WTC11 (cell line): ENCODE measurements at regions not wholly inside any gene's neighbourhood (a gene's known extent, or its start where the extent isn't known, plus 50 kb on each side); places are given as distances from the start of the nearest gene placed in this dataset.

Source experiments
- ATAC-seq: fragments of 200-7000 bp; cut with Tn5 transposase; 2 replicates; pipeline ENCODE4 v1.10.0; 2021; ENCODE audit warnings: mild to moderate bottlenecking, moderate library complexity
- CTCF ChIA-PET: fragments of 300-600 bp; sonication (Branson Sonifier 250); formaldehyde crosslinking; loops from one replicate; lab custom pipeline; 2021; ENCODE audit warnings: antibody characterized with exemption; lab: Charles Lee
- POLR2A ChIA-PET: fragments of 350-600 bp; sonication (Branson Sonifier 250); formaldehyde crosslinking; loops from one replicate; lab custom pipeline; 2021; ENCODE audit warnings: antibody characterized with exemption; lab: Charles Lee
- DNase-seq: peaks from one replicate; pipeline ENCODE4 v3.0.0; 2021; ENCODE audit warnings: low spot score
- H3K27ac Mint-ChIP-seq: 2 replicates; pipeline ENCODE4 v1.8.0; 2021; ENCODE audit warnings: mixed read lengths
- H3K27me3 Mint-ChIP-seq: 2 replicates; pipeline ENCODE4 v1.8.0; 2021; ENCODE audit warnings: low read depth, mild to moderate bottlenecking, moderate library complexity, mixed read lengths
- H3K36me3 Mint-ChIP-seq: 2 replicates; pipeline ENCODE4 v1.8.0; 2021; ENCODE audit warnings: mixed read lengths
- H3K4me1 Mint-ChIP-seq: 2 replicates; pipeline ENCODE4 v1.8.0; 2022; ENCODE audit warnings: mixed read lengths
- H3K4me3 Mint-ChIP-seq: 2 replicates; pipeline ENCODE4 v1.8.0; 2021; ENCODE audit warnings: mild to moderate bottlenecking, moderate library complexity, mixed read lengths
- H3K9me3 Mint-ChIP-seq: 2 replicates; pipeline ENCODE4 v1.8.0; 2021; ENCODE audit warnings: mixed read lengths
- ARID4B ChIP-seq: sonication (generic); formaldehyde crosslinking; IDR thresholded peaks from 2 replicates; pipeline ENCODE4 v1.8.0; 2023; ENCODE audit warnings: missing genetic modification reagents, mild to moderate bottlenecking, borderline replicate concordance
- ATF1 ChIP-seq: sonication (generic); formaldehyde crosslinking; IDR thresholded peaks from 2 replicates; pipeline ENCODE4 v1.8.1; 2023; ENCODE audit warnings: mild to moderate bottlenecking, moderate library complexity, missing genetic modification reagents
- ATF3 ChIP-seq: sonication (generic); formaldehyde crosslinking; conservative IDR thresholded peaks from 2 replicates; pipeline ENCODE4 v1.8.1; 2022; ENCODE audit warnings: mild to moderate bottlenecking, missing genetic modification reagents
- CBFB ChIP-seq: sonication (generic); formaldehyde crosslinking; IDR thresholded peaks from 2 replicates; pipeline ENCODE4 v1.8.1; 2022; ENCODE audit warnings: mild to moderate bottlenecking, low read depth, missing genetic modification reagents
- CTCF ChIP-seq: fragments of 200-600 bp; IDR thresholded peaks from 2 replicates; pipeline ENCODE4 v1.8.0; 2022; ENCODE audit warnings: antibody characterized with exemption
- E2F4 ChIP-seq: sonication (generic); formaldehyde crosslinking; IDR thresholded peaks from 2 replicates; pipeline ENCODE4 v1.8.1; 2022; ENCODE audit warnings: low read depth, mild to moderate bottlenecking, moderate library complexity, missing genetic modification reagents, borderline replicate concordance
- ERG ChIP-seq: fragments of 250-450 bp; sonication (Bioruptor Pico); IDR thresholded peaks from 2 replicates; pipeline ENCODE4 v1.8.0; 2021; ENCODE audit warnings: mild to moderate bottlenecking
- IRF2 ChIP-seq: sonication (generic); formaldehyde crosslinking; IDR thresholded peaks from 2 replicates; pipeline ENCODE4 v1.8.0; 2022; ENCODE audit warnings: low read depth, missing genetic modification reagents, borderline replicate concordance
- KAT7 ChIP-seq: sonication (generic); formaldehyde crosslinking; IDR thresholded peaks from 2 replicates; pipeline ENCODE4 v1.8.1; 2023; ENCODE audit warnings: missing genetic modification reagents, mild to moderate bottlenecking, borderline replicate concordance
- MLX ChIP-seq: sonication (generic); formaldehyde crosslinking; IDR thresholded peaks from 2 replicates; pipeline ENCODE4 v1.8.1; 2023; ENCODE audit warnings: mild to moderate bottlenecking, missing genetic modification reagents, moderate library complexity
- NFATC4 ChIP-seq: fragments of 250-450 bp; sonication (Bioruptor Pico); IDR thresholded peaks from 2 replicates; pipeline ENCODE4 v1.9.0; 2021; ENCODE audit warnings: mild to moderate bottlenecking
- NR3C1 ChIP-seq: sonication (generic); formaldehyde crosslinking; conservative IDR thresholded peaks from 2 replicates; pipeline ENCODE4 v1.8.1; 2023; ENCODE audit warnings: low read depth, mild to moderate bottlenecking, missing genetic modification reagents
- SMAD4 ChIP-seq: sonication (generic); formaldehyde crosslinking; IDR thresholded peaks from 2 replicates; pipeline ENCODE4 v1.8.0; 2022; ENCODE audit warnings: mild to moderate bottlenecking, missing genetic modification reagents
- SOX15 ChIP-seq: fragments of 250-450 bp; sonication (Bioruptor Pico); IDR thresholded peaks from 2 replicates; pipeline ENCODE4 v1.9.0; 2021; ENCODE audit warnings: mild to moderate bottlenecking
- USF2 ChIP-seq: sonication (generic); formaldehyde crosslinking; IDR thresholded peaks from 2 replicates; pipeline ENCODE4 v1.8.1; 2023; ENCODE audit warnings: mild to moderate bottlenecking, missing genetic modification reagents, moderate library complexity
- ZMAT4 ChIP-seq: fragments of 250-450 bp; sonication (Bioruptor Pico); IDR thresholded peaks from 2 replicates; pipeline ENCODE4 v1.9.0; 2021; ENCODE audit warnings: mild to moderate bottlenecking
- ZNF317 ChIP-seq: sonication (generic); formaldehyde crosslinking; IDR thresholded peaks from 2 replicates; pipeline ENCODE4 v1.8.1; 2023; ENCODE audit warnings: low read depth, mild to moderate bottlenecking, moderate library complexity, missing genetic modification reagents, borderline replicate concordance
- ZSCAN18 ChIP-seq: fragments of 250-450 bp; sonication (Bioruptor Pico); IDR thresholded peaks from 2 replicates; pipeline ENCODE4 v2.1.2; 2022; ENCODE audit warnings: mild to moderate bottlenecking, moderate library complexity

- Mint-ChIP-seq H3K9me3 (peaks cover 16% of the 10 kb centered on the region), H3K4me1 (no peaks in the 10 kb centered on the region), H3K36me3 (no peaks in the 10 kb centered on the region), H3K27ac (no peak overlapping the region), H3K4me3 (no peak overlapping the region), H3K27me3 (no peaks in the 10 kb centered on the region)
- DNase-seq (no peak), ATAC-seq (no peak)
- ChIA-PET POLR2A (no interaction called here), CTCF (no interaction called here)
- TF ChIP-seq SMAD4 (CRISPR knock-in tag): no peak
- TF ChIP-seq ZNF317: no peak
- no peak for TF ChIP-seq ATF3
- no peak for TF ChIP-seq CTCF
- TF ChIP-seq CBFB (CRISPR knock-in tag): no peak
- TF ChIP-seq NFATC4 (CRISPR knock-in tag): no peak
- no peak for TF ChIP-seq ATF1
- TF ChIP-seq ARID4B (CRISPR knock-in tag): no peak
- no peak for TF ChIP-seq IRF2 (CRISPR knock-in tag)
These were observed 1037.9 kb downstream of the ROBO2 start for GRCh38 chr3:78077842-78078241.

- no peaks in the 10 kb centered on the region for H3K27me3 Mint-ChIP-seq
- ChIA-PET POLR2A (no interaction called here), CTCF (no interaction called here)
- peaks cover 6% of the 10 kb centered on the region for H3K9me3 Mint-ChIP-seq
- H3K36me3 Mint-ChIP-seq: no peaks in the 10 kb centered on the region
- H3K27ac Mint-ChIP-seq: no peak overlapping the region
- H3K4me1 Mint-ChIP-seq: no peaks in the 10 kb centered on the region
- ATAC-seq: no peak
- TF ChIP-seq USF2 (no peak), MLX (CRISPR knock-in tag) (no peak), E2F4 (CRISPR knock-in tag) (no peak), ZMAT4 (CRISPR knock-in tag) (no peak), ZSCAN18 (no peak), CTCF (no peak), ERG (CRISPR knock-in tag) (no peak), KAT7 (CRISPR knock-in tag) (no peak), SOX15 (CRISPR knock-in tag) (no peak), NR3C1 (CRISPR knock-in tag) (no peak)
- TF ChIP-seq, all 79 proteins: peak for 0
- no peak overlapping the region for H3K4me3 Mint-ChIP-seq
- DNase-seq: no peak
These were observed 1039.6 kb downstream of the ROBO2 start for GRCh38 chr3:78079514-78079913.
